PC-3 (cell line): ENCODE measurements at regions not wholly inside any gene's neighbourhood (a gene's known extent, or its start where the extent isn't known, plus 50 kb on each side); places are given as distances from the start of the nearest gene placed in this dataset.

Experiments
- EZH2 ChIP-seq: fragments of 300-600 bp; sonication (generic); IDR thresholded peaks from one replicate; pipeline ENCODE4 v1.6.1; 2017; ENCODE audit warnings: antibody characterized with exemption, mild to moderate bottlenecking, low read length; ENCODE audit not compliant: unreplicated experiment
- EZH2phosphoT487 ChIP-seq: fragments of 300-600 bp; sonication (generic); IDR thresholded peaks from 2 replicates; pipeline ENCODE4 v1.6.1; 2018; ENCODE audit warnings: mild to moderate bottlenecking, antibody characterized with exemption, low read length, borderline replicate concordance
- TF ChIP-seq, protein P1 (sequence below): fragments of 300-600 bp; sonication (generic); conservative IDR thresholded peaks from 2 replicates; pipeline ENCODE4 v1.5.1; 2017; ENCODE audit warnings: antibody characterized with exemption, low read depth, mild to moderate bottlenecking, low read length

DNA sequence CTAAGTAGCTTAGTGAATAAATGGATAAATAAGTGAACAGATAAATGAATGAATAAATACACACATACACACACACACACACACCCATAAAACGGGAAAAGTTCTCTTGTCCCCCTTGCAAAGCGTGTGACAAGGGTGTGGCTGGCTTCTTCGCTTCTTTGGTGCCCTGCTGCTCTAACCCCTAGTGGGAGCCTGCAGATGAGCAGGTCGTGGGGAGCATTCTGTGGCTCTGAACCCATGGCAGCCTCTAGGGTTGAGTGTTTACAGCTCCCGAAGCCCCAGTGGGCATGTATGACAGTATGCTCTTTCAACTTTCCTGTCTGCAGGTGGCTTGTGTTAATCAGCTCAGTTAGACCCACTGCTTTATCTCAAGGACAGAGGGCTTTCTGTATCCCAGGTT is 582.3 kb downstream of the EDEM1 start:
- TF ChIP-seq, protein P1, sequence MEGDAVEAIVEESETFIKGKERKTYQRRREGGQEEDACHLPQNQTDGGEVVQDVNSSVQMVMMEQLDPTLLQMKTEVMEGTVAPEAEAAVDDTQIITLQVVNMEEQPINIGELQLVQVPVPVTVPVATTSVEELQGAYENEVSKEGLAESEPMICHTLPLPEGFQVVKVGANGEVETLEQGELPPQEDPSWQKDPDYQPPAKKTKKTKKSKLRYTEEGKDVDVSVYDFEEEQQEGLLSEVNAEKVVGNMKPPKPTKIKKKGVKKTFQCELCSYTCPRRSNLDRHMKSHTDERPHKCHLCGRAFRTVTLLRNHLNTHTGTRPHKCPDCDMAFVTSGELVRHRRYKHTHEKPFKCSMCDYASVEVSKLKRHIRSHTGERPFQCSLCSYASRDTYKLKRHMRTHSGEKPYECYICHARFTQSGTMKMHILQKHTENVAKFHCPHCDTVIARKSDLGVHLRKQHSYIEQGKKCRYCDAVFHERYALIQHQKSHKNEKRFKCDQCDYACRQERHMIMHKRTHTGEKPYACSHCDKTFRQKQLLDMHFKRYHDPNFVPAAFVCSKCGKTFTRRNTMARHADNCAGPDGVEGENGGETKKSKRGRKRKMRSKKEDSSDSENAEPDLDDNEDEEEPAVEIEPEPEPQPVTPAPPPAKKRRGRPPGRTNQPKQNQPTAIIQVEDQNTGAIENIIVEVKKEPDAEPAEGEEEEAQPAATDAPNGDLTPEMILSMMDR: no peak
- TF ChIP-seq EZH2phosphoT487 (no peak), EZH2 (no peak)
